ENCODE measurements at regions not wholly inside any gene's neighbourhood (a gene's known extent, or its start where the extent isn't known, plus 50 kb on each side); places are given as distances from the start of the nearest gene placed in this dataset.
"Not testable (repeated sequence)": the region's sequence is repeated elsewhere in the genome, so short reads cannot be mapped to it uniquely, and the experiment has no call there.

DNA sequence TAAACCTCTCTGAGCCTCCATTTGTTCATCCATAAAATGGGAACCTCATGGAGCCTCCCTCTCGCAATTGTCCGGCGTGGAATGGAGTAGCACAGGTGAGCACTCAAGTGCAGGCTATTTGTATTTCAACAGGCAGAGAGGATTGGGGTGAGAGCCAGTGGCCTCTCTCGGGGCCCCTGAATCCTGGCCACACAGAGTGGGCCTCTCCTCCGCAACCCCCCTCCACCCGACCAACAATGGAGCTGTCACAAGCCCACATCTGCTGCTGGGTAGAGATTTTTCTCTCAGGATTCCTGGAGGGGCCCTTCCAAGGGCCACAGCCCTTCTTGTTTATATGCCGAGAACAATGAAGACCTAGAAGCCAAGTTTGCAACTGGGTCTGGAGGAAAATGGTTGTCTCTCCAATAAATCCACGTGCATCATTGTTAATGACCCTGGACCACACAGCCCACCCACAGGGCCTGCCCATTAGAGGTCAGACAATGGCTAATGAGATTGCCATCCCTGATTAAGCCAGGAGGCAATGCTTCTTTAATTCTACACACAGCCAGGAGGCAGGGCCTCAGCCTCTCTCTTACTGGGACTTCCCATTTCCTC, 233.0 kb downstream of the ANKRD60 start:
- DNase-seq = no peak

DNA sequence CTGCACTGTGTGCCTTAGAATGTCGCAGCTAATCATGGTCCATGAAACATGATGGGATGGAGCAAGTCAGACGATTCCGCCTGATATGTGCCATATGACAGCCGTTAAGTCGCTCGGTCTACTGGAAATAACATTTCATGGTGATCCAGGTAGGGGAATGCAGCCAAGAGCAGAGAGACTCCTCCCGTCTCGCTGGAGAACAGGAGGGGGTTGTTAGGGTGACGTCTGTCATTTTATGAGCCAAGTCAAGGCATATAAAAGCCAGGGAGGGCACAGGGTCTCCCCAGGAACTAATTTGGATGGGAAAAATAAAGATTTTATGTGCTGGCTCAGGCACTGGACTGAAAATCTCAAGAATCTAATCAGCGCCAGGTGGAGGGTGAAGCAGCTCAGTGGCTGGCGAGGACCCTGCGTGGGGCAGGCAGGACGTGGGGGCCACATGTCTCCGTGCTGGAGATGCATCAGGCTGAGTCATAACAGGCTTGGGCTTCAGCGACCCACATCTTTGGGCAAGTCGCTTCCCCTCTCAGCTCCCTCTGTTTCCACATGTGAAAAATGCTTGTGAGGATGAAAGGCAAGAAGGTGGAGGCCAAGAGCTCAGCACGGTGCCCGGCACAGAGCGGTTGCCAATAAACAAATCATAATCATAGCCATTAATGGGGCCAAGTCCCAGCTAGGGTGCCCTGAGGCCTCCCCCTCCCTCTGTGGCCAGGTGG, 234.6 kb downstream of the ANKRD60 start:
- DNase-seq = no peak

DNA sequence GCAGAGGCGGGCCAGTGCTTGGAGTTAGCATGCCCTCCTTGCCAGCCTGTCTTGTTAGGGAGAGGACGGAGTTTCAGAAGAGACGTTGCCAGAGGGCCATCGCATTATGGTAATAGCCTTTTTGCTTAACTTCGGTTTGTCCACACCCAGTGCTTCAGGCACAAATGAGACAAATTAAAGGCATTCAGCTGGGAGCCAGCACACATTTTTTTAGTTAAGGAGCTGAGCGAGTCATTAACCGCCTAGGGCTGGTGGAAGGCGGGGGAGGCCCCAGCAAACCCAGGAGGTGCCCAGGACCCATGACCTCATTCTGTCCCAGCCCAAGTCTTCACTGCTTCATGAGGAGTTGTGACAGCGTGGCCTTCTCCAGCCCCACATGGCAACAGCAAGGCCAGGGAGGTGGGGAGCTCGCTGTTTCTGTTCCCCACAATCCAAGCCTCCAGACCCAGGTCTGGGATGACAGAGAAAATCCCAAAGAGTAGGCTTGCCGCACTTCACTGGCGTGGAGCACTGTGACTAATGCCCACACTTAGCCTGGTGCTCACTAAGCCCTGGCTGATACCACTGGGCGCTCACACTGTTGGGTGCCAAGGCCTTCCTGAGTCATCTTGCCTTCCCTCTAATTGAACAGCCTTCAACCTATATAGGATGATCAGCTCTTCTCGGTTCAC, 237.1 kb downstream of the ANKRD60 start:
- DNase-seq = peak; percentile 93

DNA sequence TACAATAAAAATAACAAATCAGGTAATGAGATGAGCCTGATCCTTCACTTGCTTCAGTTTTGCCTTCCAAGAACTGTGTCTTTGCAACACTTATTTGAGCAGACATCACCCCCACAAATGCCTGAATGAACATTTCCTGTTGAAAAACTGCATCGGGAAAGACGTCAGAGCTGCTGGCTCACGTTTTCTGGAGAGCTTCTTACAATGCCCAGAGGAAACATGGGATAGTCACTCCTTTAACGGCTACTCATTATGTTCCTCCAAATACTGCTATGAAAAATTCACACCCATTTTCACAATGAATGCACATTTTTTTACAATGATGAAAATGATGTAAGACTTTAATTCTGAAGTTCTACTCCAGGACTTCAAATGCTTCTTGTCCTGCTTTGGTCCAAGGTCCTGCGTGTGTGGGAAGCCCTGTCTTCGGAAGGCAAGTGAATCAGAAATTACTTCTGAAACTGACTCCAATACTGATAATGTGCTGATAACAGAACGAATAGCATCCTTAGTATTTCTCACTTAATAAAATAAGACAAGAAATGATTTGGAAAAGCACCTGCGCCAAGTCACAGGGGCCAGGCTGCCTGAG, 238.0 kb downstream of the ANKRD60 start:
- no peak for DNase-seq

DNA sequence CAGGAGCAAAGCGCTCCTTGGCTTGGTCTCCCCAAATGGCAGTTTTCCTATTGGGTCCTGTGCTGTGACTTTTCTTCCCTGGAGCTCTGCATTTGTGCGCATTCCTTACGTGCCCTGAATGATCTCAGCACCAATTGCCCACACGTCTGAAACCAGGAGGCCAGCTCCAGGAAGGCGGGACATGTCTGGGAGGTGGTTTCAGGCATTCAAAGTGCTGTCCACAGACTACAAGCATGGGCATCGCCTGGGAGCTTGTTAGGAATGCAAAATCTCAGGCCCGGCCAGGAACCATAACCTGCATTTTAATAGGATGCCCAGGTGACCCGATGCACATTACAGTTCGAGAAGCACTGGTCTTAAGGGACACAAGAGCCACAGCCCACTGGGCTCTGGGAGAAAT, 239.6 kb downstream of the ANKRD60 start:
- no peak for DNase-seq

DNA sequence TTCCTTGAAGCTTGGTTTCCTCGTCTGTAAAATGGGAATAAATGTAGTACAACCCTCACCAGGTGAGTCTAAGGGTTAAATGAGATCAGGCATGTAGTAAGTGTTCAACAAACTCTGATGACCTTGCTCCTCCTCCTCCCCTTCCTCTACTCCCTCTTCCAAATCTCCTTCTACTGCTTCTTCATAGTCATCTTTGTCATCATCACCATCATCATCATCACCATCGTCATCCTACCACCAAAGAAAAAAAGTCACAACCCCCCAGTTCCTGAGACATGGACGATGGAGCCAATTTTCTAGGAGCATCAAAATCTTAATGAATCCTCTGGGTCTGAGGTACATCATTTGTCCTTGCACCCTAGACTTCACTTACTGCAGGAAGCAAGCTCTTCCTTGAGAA, 240.0 kb downstream of the ANKRD60 start:
- DNase-seq = no peak

DNA sequence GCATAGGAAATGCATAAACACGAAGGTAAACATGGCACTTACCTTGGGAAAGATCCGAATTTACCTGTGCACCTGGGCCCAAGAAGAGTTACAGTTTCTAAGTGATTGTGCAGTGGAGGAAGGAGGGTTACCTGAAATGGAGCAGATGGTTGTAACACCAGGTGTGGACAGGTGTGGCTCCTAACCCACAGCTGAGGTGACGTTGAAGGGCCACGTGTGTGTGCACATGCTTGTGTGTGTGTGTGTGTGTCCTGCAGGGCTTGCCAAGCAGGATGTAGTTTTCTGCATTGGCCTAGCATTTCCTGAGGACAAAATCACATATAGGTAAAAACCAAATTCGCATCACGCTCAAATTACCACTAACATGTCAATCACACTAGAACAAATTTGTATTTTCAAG, 240.8 kb downstream of the ANKRD60 start:
- DNase-seq = no peak

DNA sequence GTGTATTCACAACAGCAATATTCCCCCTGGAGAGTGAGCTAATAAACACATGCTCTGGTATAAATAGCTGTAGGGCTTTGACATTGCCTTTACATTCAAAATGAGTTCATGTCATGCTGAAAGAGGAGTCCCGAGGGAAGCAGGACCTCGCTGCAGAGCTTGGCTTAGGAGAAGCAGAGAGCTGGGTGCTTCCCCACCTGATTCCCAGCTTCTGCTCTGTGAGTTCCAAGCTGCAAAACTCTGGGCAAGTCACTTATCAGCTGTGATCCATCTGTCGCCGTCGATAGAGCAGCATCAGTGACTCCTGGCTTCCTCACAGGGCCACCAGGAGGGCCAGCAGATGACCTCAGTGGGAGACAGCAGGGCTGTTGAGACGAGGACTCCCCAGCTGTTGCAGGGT, 241.8 kb downstream of the ANKRD60 start:
- no peak for DNase-seq

DNA sequence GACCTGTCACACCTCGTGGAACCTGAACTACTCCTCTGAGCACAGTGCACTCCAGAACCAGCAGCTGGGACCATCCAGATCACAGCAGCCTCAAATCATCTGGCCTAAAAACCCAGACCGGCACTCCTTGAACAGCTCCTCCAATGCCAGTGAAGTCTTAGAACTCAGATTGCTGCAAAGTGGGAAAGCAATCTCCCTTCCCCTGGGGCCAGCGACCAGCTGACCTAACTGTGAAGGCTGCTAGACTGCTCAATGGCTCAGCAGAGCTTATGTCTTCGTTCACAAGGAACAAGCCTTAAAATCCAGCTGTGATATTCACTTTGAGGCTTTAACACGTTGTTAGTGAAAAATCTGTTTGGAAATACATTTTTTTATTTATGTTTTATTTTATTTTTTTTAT, 243.2 kb downstream of the ANKRD60 start:
- DNase-seq = peak; percentile 66

DNA sequence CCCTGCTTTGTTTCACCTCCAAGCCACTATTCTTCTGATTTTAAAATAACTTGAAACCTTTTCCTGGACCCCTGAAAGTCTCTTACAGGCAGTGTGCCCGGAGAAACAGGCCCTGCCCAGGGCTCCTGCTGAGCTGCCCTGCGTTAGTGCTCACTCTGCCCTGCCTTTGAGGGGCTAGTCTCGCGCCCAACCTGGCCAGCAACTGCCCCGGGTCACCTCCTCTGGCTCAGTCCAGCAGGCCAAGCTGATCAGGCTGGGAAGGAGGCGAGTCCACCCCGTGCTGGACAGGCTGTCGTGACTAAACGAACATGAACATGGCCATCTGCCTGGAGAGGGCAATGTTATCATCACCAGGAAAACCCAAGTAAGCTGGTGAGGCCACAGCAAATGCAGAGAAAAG, 245.4 kb downstream of the ANKRD60 start:
- DNase-seq = no peak

DNA sequence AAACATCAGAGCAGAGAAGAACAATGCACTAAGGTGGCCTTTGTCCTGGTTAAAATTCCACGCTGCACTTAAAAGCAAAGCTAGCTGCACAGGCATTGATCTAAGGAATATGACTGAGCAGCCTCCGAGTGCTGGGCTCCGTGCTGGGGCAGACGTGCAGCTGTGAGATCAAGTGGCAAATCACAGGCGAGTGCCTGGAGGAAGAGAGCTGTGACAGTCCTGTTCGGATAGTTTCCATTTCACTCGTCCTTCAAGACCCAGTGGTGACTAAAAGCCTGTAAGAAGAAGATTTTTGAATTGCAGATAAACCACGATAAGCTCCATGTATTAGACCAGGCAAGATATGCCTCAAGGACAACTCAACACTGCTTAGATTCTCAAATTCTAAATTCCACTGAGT, 247.9 kb downstream of the ANKRD60 start:
- peak; percentile 88 for DNase-seq

DNA sequence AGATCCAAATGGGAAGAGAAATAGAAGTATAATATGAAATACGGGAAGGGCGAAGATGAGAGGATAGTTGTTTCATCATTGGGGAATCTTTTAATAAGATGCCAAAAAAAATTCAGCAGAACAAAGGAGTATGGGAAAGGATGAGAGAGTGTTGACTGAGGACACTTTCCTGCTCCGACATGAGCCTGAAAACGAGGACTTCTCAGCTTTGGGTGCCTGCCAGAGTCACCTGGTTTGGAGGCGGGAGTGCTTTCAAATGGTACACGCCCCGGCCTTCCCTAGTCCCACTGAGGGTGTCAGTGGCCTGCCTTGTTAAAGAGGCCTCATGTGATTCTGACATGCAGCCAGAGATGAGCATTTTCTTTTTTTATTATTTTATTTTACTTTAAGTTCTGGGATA, 250.9 kb downstream of the ANKRD60 start:
- no peak for DNase-seq

DNA sequence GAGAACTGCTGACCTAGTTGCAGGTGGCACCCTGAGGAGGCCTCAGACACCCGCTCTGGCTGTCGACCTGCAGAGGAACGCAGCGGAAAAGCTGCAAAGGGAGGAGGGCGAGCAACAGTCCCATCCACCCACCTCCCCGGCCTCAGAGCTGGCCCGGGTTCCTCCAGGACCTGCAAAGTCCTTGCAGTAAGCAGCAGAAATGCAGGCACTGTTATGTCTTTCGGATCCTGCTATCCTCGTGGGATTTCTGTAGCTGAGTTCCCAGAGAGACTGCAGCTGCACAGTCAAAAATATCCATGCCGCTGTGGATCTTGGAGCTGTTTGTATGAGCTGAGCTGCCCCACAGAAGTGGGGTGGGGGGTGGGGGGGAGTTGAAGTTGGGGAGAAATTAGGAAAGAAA, 251.3 kb downstream of the ANKRD60 start:
- DNase-seq = no peak

DNA sequence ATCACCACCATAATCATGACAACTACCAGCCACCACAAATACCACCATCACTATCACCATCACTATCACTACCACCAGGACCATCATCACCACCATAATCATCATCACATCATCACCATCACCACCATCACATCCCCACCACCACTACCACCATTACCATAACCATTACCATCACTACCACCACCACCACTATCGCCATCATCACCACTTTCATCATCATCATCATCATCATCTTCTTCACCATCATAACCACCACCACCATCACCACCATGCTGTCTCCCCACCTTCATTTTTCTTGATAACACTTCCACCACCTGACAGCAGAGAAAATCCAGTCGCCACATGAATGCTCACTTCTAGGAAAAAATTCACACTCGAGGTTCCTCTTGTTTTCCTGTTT, 253.6 kb downstream of the ANKRD60 start:
- no peak for DNase-seq

DNA sequence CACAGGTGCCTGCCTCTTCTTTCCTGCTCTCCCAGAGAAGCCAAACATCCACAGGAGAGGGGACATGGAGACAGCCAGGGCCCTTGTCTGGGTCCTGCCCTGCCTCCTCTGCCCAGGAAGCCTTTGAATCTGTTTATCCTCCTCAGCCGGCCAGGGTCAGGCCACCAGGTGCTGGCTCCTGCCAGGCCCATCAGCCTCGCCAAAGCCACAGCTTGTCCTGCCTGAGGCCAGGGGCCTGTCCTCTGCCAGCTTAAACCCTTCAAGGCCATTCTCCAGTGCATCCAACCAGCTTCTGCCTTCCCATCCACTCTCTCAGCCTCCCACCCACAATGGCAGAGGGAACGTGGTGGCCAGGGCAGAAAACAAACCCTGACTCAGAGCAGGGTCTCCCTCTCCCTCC, 254.6 kb downstream of the ANKRD60 start:
- DNase-seq = no peak

DNA sequence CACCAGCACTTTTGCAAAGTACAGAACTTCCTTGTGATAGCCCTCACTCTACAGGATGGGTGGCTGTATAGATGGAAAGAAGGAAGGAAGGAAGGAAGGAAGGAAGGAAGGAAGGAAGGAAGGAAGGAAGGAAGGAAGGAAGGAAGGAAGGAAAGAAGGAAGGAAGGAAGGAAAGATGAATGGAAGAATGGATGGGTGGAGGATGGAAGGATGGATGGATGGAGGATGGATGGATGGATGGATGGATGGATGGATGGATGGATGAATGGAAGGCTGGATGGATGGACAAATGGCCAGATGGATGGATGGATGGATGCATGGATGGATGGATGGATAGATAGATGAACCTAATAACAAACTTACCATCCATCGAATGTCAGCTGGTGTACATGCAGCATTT, 256.9 kb downstream of the ANKRD60 start:
- DNase-seq = not testable (repeated sequence)

DNA sequence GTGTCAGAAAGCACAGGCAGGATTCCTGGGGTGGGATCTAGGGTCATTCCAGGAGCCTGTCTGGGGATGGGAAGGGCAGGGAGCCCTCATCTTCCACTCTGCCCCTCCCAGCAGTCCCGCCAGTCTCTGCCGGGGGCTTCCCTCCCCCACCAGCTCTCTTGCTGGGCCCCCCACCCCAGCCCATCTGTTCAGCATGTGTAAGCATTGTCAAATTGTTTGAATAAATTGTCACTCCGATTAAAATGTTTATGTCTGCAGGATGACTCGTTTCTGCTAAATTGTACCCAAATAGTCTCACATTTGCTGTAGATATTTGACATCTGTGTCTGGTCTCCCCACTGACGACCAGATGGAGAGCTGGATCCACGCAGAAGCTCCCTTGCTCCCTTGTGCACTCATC, 257.6 kb downstream of the ANKRD60 start:
- DNase-seq = no peak

DNA sequence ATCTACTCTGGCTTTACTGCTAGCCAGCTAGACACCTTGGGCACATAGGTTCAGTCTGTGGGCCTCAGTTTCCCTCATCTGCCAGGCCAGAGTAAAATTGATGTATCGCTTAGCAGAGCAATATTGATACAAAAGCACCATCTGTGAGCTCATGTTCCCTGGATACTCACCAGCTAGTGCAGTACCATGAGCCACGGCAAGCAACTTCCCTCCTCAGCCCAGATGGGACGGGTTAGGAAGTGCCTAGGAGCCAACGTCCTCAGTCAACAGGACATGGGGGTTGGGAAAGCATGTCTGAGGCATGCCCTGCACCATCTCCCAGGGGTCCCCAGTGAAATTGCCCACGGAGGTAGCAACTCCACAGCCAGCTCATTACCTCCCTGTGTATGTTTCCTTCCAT, 258.3 kb downstream of the ANKRD60 start:
- no peak for DNase-seq

DNA sequence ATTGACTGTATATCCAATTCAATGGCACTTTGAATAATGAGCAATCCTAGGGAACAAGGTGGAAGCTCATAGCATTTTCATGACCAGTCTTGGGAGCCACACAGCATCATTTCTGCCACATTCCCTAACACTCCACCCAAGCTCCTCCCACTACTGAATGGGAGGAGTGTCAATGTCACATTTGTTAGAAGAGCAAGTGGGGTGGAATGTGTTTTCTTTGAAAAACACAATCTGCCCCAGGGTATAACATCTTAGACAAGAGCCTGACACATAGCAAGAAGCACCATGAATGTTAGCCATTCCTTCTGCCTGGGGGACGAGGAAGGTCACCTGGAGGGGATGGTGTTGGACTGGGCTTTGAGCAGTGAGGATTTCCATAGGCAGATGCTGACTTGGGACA, 258.3 kb upstream of the PMEPA1 start:
- no peak for DNase-seq

DNA sequence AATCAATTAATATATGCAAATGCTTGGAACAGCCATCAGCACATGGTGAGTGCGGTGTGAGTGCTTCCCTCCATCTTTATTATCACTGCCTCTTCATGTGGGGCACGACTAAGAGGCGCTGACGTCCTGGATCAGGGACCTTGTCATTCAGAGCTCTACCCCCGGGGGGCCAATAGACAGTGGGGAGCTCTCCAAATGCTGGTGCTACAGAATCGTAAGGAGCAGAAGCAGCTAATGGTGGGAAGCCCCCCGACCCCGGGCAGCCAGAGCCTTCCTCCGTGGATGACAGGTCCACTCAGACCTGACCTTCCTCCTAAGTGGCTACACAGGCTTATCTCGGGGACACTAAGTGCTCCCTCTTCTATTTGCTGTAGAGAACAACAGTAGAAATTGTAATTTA, 257.5 kb upstream of the PMEPA1 start:
- DNase-seq = no peak

DNA sequence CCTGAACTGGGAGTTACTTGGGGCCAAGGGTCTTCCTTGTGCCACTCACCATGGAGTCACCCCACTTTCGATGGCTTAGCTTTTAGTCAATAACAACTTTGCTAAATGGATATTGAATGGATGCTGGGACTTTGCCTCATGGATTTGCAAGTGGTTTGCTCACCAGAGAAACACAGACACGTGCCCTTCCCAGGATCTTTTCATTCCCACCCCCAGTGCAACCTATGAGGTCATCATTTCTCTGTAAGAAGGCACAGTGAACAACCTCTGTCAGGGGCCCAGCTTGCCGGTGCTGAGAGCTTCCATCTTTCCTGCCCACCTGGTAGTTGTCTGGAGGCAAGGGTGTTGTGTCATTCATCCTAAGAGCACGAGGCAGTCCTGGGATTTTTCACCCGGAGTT, 256.8 kb upstream of the PMEPA1 start:
- no peak for DNase-seq

DNA sequence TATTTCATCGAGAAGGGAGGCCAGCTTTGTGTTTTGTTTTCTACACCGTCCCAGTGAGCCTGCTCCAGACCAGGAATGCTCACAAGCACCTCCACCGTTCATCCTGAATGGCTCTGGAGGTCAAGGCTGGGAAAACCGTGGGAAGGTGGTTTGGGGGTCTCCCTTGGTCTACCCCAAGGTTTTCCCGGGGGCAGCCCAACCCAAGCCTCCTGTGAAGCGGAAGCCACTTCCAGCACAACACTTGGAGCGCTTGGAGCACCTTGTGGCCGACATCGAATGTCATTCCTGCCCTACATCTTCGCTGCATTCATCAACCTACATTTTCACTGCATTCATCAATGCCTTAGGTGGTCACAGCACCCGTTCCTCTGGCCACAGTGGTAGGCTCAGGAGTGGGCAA, 255.6 kb upstream of the PMEPA1 start:
- no peak for DNase-seq

DNA sequence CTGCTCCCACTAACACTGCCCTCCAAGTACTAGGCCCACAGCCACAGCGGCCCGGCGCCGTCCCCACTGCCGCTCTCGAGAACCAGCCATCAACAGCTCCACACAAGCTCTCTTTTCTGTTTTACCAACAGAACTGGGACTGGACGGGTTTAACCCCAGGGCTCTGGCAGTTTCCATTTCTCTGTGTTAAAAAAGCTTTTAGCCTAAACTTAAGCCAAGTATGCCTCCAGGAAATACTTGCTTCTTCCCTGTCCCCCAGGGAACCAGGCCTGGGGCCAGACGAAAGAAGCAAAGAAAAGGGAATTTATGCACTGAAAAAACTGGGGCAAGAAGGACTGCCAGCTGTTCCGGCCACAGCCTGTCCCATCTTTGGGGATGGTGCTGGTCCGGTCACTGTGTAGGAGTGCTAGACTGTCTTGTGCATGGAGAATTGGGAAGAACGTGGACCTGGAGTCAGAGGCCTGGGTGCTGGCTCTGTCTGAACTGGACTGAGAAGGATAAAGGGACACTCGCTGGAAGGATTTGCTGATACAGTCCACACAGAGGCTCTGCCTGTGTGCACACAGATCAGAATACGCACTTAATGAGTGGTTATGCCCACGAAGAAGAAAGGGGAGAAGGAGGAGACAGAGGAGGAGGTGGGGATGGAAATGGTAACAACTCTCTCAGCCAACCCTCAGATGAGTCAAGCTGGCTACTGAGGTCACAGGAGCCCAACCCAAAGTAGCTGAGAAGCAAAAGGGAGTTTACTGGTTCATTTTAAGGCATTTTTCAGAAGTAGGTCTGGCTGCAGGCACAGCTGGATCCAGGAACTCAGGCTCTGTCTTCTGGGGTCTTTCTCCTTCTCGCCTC, 254.4 kb upstream of the PMEPA1 start:
- no peak for DNase-seq

Measured in islet precursor cell (in vitro differentiated cells).